Prostate gland (tissue), 2 donors: ENCODE measurements at regions not wholly inside any gene's neighbourhood (a gene's known extent, or its start where the extent isn't known, plus 50 kb on each side); places are given as distances from the start of the nearest gene placed in this dataset.

ENCODE experiments used
- DNase-seq: peaks from one replicate; pipeline ENCODE4 v3.0.0-alpha.2; 2019; ENCODE audit warnings: low spot score
- H3K27ac ChIP-seq, 2 donors: fragments of 200-600 bp; sonication (generic); 2 replicates each; pipeline ENCODE4 v1.5.1; 2017 to 2019
- H3K27me3 ChIP-seq: fragments of 200-600 bp; sonication (generic); replicated peaks from 2 replicates; pipeline ENCODE4 v1.5.1; 2019; ENCODE audit not compliant: insufficient read depth
- H3K36me3 ChIP-seq, 2 donors: fragments of 200-600 bp; sonication (generic); 1 replicate in 1 of 2; 2 replicates in 1 of 2; pipeline versions ENCODE4 v1.5.1 to v1.8.1; 2017 to 2019
- H3K4me1 ChIP-seq: fragments of 200-600 bp; sonication (generic); replicated peaks from 2 replicates; pipeline ENCODE4 v1.5.1; 2019
- H3K4me3 ChIP-seq, 2 donors: fragments of 200-600 bp; sonication (generic); 2 replicates each; pipeline ENCODE4 v1.5.1; 2017 to 2019
- H3K9me3 ChIP-seq: fragments of 200-600 bp; sonication (generic); 2 replicates; pipeline ENCODE4 v1.5.1; 2017
- POLR2A ChIP-seq: fragments of 450-650 bp; IDR thresholded peaks from one replicate; pipeline ENCODE4 v1.6.1; 2016; ENCODE audit warnings: antibody characterized with exemption, mild to moderate bottlenecking
- POLR2AphosphoS5 ChIP-seq: sonication (generic); formaldehyde crosslinking; IDR thresholded peaks from one replicate; pipeline ENCODE4 v1.6.1; 2017; ENCODE audit warnings: antibody characterized with exemption
- WGBS: methylation state at CpG from one replicate; pipeline ENCODE4 v1.1.5; 2018; 5-methylcytosine and 5-hydroxymethylcytosine counted together
- intact Hi-C: fragments of 100-400 bp; cut with DNase I; formaldehyde crosslinking; loops from one replicate; pipeline ENCODE4 v1.14.2; 2022
- TF ChIP-seq, protein P1 (sequence below), 4 experiments: fragments of 200-600 bp in 2 of 4; fragments of 450-650 bp in 2 of 4; sonication (generic) in 2 of 4; IDR thresholded peaks; 1 replicate in 3 of 4; 2 replicates in 1 of 4; pipeline ENCODE4 v1.5.1; 2016 to 2019; ENCODE audit warnings: antibody characterized with exemption in 4 of 4, mild to moderate bottlenecking in 2 of 4, moderate library complexity in 2 of 4

DNA sequence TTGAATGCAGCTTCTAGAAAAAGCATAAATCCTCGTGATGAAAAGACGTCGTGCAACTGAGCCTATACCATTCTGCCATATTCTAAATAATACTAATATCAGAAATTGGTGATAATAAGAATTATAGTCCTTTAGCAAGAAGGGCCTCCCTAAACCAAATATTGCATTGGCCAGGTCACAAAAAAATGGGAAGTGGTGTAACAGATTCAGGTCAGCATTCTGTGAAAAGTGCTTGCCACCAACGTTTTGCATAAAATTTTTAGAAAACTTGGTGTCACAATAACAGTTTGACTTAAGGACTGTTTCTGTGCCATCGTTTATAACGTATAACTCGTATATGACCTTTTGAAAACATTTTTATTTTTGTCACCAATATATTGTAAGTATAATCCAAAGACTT is 603.6 kb downstream of the CPS1 start:
- no peak for DNase-seq
- Histone ChIP-seq H3K4me1 (no peaks in the 10 kb centered on the region), H3K27ac (no peak overlapping the region), H3K27me3 (no peaks in the 10 kb centered on the region), H3K9me3 (no peaks in the 10 kb centered on the region), H3K4me3 (no peak overlapping the region), H3K36me3 (no peaks in the 10 kb centered on the region)
- intact Hi-C loops: loop anchor here (5.0 kb wide), 1 partner anchor 73 kb away; no protein-coding TSS in a partner anchor
- WGBS: 84% methylated on average over 7 of the region's 7 CpGs
- TF ChIP-seq, protein P1, sequence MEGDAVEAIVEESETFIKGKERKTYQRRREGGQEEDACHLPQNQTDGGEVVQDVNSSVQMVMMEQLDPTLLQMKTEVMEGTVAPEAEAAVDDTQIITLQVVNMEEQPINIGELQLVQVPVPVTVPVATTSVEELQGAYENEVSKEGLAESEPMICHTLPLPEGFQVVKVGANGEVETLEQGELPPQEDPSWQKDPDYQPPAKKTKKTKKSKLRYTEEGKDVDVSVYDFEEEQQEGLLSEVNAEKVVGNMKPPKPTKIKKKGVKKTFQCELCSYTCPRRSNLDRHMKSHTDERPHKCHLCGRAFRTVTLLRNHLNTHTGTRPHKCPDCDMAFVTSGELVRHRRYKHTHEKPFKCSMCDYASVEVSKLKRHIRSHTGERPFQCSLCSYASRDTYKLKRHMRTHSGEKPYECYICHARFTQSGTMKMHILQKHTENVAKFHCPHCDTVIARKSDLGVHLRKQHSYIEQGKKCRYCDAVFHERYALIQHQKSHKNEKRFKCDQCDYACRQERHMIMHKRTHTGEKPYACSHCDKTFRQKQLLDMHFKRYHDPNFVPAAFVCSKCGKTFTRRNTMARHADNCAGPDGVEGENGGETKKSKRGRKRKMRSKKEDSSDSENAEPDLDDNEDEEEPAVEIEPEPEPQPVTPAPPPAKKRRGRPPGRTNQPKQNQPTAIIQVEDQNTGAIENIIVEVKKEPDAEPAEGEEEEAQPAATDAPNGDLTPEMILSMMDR (IDR thresholded peaks at IDR 0.05): no peak
- no peak for TF ChIP-seq POLR2AphosphoS5
- TF ChIP-seq POLR2A: no peak

DNA sequence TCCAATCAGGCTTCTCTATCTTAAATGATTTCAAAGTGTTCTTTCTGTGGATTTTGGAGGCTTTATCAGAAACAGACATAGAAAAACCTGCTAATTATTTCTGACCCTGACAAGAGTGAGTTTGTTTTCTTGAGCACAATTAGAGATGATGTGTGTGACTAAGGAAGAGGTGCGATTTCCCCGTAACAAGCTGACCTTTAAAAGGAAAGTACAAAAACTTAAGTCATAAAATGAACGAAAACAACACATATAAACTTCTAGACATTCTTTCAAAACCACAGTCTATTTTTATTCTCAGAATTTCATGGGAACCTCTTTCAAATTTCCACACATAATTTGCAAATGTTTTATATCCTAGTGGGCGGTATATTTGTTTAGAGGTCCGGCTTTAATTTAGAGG is 604.8 kb downstream of the CPS1 start:
- whole genome bisulfite sequencing: 47% methylated on average over 5 of the region's 5 CpGs
- no peak for DNase-seq
- Histone ChIP-seq H3K27me3 (no peaks in the 10 kb centered on the region), H3K4me3 (no peak overlapping the region), H3K4me1 (no peaks in the 10 kb centered on the region), H3K36me3 (no peaks in the 10 kb centered on the region), H3K27ac (no peak overlapping the region), H3K9me3 (no peaks in the 10 kb centered on the region)
- intact Hi-C loops: no loop called here
- TF ChIP-seq, protein P1 (IDR thresholded peaks at IDR 0.05): no peak
- TF ChIP-seq POLR2AphosphoS5 (no peak), POLR2A (no peak)

GRCh38 chr2:211162911-211163310 is 606.5 kb downstream of the CPS1 start:
- intact Hi-C loops: no loop called here
- DNase-seq: no peak
- H3K36me3 ChIP-seq: no peaks in the 10 kb centered on the region
- TF ChIP-seq, protein P1 (IDR thresholded peaks at IDR 0.05): no peak
- TF ChIP-seq POLR2AphosphoS5 (no peak), POLR2A (no peak)
- H3K4me1 ChIP-seq: no peaks in the 10 kb centered on the region
- no peak overlapping the region for H3K4me3 ChIP-seq
- no peak overlapping the region for H3K27ac ChIP-seq
- no peaks in the 10 kb centered on the region for H3K9me3 ChIP-seq
- H3K27me3 ChIP-seq: no peaks in the 10 kb centered on the region
- WGBS: 72% methylated on average over 3 of the region's 3 CpGs

DNA sequence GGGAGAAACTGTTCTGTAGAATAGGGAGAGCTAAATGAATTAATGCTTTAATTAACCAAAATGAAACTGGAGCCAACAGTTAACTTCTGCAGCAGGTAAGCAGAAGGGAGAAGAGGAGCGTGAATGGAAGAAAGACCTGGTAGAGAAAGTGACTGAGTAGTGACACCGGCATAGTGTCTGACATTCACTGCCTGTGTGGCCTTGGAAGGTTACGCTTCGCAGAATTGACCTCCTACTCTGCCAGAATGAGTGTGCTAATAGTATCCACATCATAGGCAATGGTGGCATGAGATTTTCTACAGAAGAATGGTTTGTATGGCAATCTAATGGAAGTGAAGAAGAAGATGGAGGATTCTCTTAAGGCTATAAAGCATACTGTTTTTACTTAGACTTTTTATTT is 614.4 kb downstream of the CPS1 start:
- Histone ChIP-seq H3K9me3 (no peaks in the 10 kb centered on the region), H3K4me3 (no peak overlapping the region), H3K27me3 (no peaks in the 10 kb centered on the region), H3K4me1 (no peaks in the 10 kb centered on the region), H3K36me3 (no peaks in the 10 kb centered on the region), H3K27ac (no peak overlapping the region)
- no peak for DNase-seq
- intact Hi-C loops: no loop called here
- WGBS: 85% methylated on average over 4 of the region's 4 CpGs
- no peak for TF ChIP-seq POLR2A
- TF ChIP-seq POLR2AphosphoS5: no peak
- TF ChIP-seq, protein P1 (IDR thresholded peaks at IDR 0.05): no peak

- 79% methylated on average over 2 of the region's 2 CpGs for WGBS
- Histone ChIP-seq H3K4me3 (no peak overlapping the region), H3K27ac (no peak overlapping the region), H3K9me3 (no peaks in the 10 kb centered on the region), H3K36me3 (no peaks in the 10 kb centered on the region), H3K27me3 (no peaks in the 10 kb centered on the region), H3K4me1 (no peaks in the 10 kb centered on the region)
- TF ChIP-seq, protein P1 (IDR thresholded peaks at IDR 0.05): no peak
- no peak for TF ChIP-seq POLR2AphosphoS5
- TF ChIP-seq POLR2A: no peak
- intact Hi-C loops: no loop called here
- no peak for DNase-seq
Observed at GRCh38 chr2:211174021-211174420, 617.6 kb downstream of the CPS1 start.
